GM23338 (cell line): ENCODE measurements at regions not wholly inside any gene's neighbourhood (a gene's known extent, or its start where the extent isn't known, plus 50 kb on each side); places are given as distances from the start of the nearest gene placed in this dataset.

Experiments
- ATAC-seq: fragments of 200-7000 bp; cut with Tn5 transposase; 3 replicates; pipeline ENCODE4 v1.9.1; 2020
- DNase-seq: peaks from one replicate; pipeline ENCODE4 v3.0.0-alpha.2; 2015; ENCODE audit warnings: low spot score
- H2AFZ ChIP-seq: fragments of 200-600 bp; sonication (generic); 2 replicates; pipeline ENCODE4 v1.8.0; 2016; ENCODE audit warnings: antibody characterized with exemption, mild to moderate bottlenecking, moderate library complexity
- H3F3A ChIP-seq: fragments of 200-600 bp; sonication (generic); replicated peaks from 2 replicates; pipeline ENCODE4 v1.8.0; 2017; ENCODE audit warnings: antibody characterized with exemption, mixed run types, low read depth
- H3K27ac ChIP-seq: fragments of 200-600 bp; sonication (generic); 2 replicates; pipeline ENCODE4 v1.6.1; 2016; ENCODE audit warnings: low read depth
- H3K27me3 ChIP-seq: fragments of 200-600 bp; sonication (generic); 2 replicates; pipeline ENCODE4 v1.8.0; 2016; ENCODE audit warnings: mild to moderate bottlenecking, mixed run types, moderate library complexity; ENCODE audit not compliant: insufficient read depth
- H3K36me3 ChIP-seq: fragments of 200-600 bp; sonication (generic); 2 replicates; pipeline ENCODE4 v1.8.0; 2016; ENCODE audit warnings: mild to moderate bottlenecking; ENCODE audit not compliant: insufficient read depth
- H3K4me1 ChIP-seq: fragments of 200-600 bp; sonication (generic); 2 replicates; pipeline ENCODE4 v1.8.0; 2016; ENCODE audit warnings: mild to moderate bottlenecking, moderate library complexity; ENCODE audit not compliant: insufficient read depth
- H3K4me2 ChIP-seq: fragments of 200-600 bp; sonication (generic); 2 replicates; pipeline ENCODE4 v1.7.1; 2017; ENCODE audit warnings: mixed run types
- H3K4me3 ChIP-seq: fragments of 200-600 bp; sonication (generic); 2 replicates; pipeline ENCODE4 v1.6.1; 2016; ENCODE audit warnings: mixed run types
- H3K79me2 ChIP-seq: fragments of 200-600 bp; sonication (generic); replicated peaks from 2 replicates; pipeline ENCODE4 v1.8.0; 2017; ENCODE audit warnings: mild to moderate bottlenecking; ENCODE audit not compliant: insufficient read depth
- H3K9me2 ChIP-seq: fragments of 200-600 bp; sonication (generic); 2 replicates; pipeline ENCODE4 v1.8.0; 2017; ENCODE audit not compliant: insufficient read depth
- H4K20me1 ChIP-seq: fragments of 200-600 bp; sonication (generic); replicated peaks from 2 replicates; pipeline ENCODE4 v1.8.0; 2017; ENCODE audit warnings: mild to moderate bottlenecking; ENCODE audit not compliant: insufficient read depth
- H3K27ac Mint-ChIP-seq: 2 replicates; pipeline ENCODE4 v1.8.0; 2020; ENCODE audit warnings: inconsistent platforms, mild to moderate bottlenecking, moderate library complexity, mixed read lengths
- H3K27me3 Mint-ChIP-seq: 3 replicates; pipeline ENCODE4 v1.8.0; 2022; ENCODE audit warnings: low read depth, mild to moderate bottlenecking, moderate library complexity, mixed read lengths, inconsistent platforms; ENCODE audit not compliant: insufficient read depth, poor library complexity
- H3K36me3 Mint-ChIP-seq: 3 replicates; pipeline ENCODE4 v1.8.0; 2021; ENCODE audit warnings: low read depth, mild to moderate bottlenecking, inconsistent platforms, moderate library complexity, mixed read lengths
- H3K4me1 Mint-ChIP-seq: 3 replicates; pipeline ENCODE4 v1.8.0; 2020; ENCODE audit warnings: mild to moderate bottlenecking, inconsistent platforms, mixed read lengths
- H3K4me3 Mint-ChIP-seq: 3 replicates; pipeline ENCODE4 v1.8.0; 2021; ENCODE audit warnings: moderate library complexity, mild to moderate bottlenecking, inconsistent platforms, mixed read lengths
- H3K9me3 Mint-ChIP-seq: 3 replicates; pipeline ENCODE4 v1.8.0; 2020; ENCODE audit warnings: moderate library complexity, mild to moderate bottlenecking, inconsistent platforms, mixed read lengths
- CREB1 ChIP-seq: fragments of 250-450 bp; sonication (Bioruptor Pico); IDR thresholded peaks from 2 replicates; pipeline ENCODE4 v1.5.0; 2020; ENCODE audit warnings: low read depth, mild to moderate bottlenecking, moderate library complexity
- EZH2 ChIP-seq: fragments of 200-600 bp; sonication (generic); IDR thresholded peaks from one replicate; pipeline ENCODE4 v1.8.0; 2017; ENCODE audit warnings: antibody characterized with exemption, mild to moderate bottlenecking, low read depth; ENCODE audit not compliant: unreplicated experiment
- EZH2phosphoT487 ChIP-seq: fragments of 200-600 bp; sonication (generic); IDR thresholded peaks from one replicate; pipeline ENCODE4 v1.8.1; 2018; ENCODE audit warnings: antibody characterized with exemption; ENCODE audit not compliant: unreplicated experiment
- JUNB ChIP-seq: IDR thresholded peaks from one replicate; pipeline ENCODE4 v1.6.1; 2016; ENCODE audit warnings: antibody characterized with exemption; ENCODE audit not compliant: unreplicated experiment
- NANOG ChIP-seq: IDR thresholded peaks from 2 replicates; pipeline ENCODE4 v1.6.1; 2016; ENCODE audit warnings: antibody characterized with exemption, borderline replicate concordance
- POLR2AphosphoS5 ChIP-seq: IDR thresholded peaks from 2 replicates; pipeline ENCODE4 v1.6.1; 2016; ENCODE audit warnings: antibody characterized with exemption, low read depth
- STAT1 ChIP-seq: IDR thresholded peaks from one replicate; pipeline ENCODE4 v1.6.1; 2016; ENCODE audit warnings: antibody characterized with exemption; ENCODE audit not compliant: unreplicated experiment
- ZNF114 ChIP-seq: fragments of 250-450 bp; sonication (Bioruptor Pico); IDR thresholded peaks from 2 replicates; pipeline ENCODE4 v1.5.0; 2020; ENCODE audit warnings: mild to moderate bottlenecking, moderate library complexity
- ZNF331 ChIP-seq: fragments of 250-450 bp; sonication (Bioruptor Pico); IDR thresholded peaks from 2 replicates; pipeline ENCODE4 v1.5.0; 2020; ENCODE audit warnings: low read depth, mild to moderate bottlenecking, moderate library complexity
- TF ChIP-seq, protein P1 (sequence below): IDR thresholded peaks from one replicate; pipeline ENCODE4 v1.6.1; 2018; ENCODE audit warnings: antibody characterized with exemption; ENCODE audit not compliant: unreplicated experiment
- TF ChIP-seq, protein P2 (sequence below): IDR thresholded peaks from 2 replicates; pipeline ENCODE4 v1.6.1; 2016; ENCODE audit warnings: antibody characterized with exemption
- TF ChIP-seq, protein P3 (sequence below): fragments of 250-450 bp; sonication (Bioruptor Pico); IDR thresholded peaks from 2 replicates; pipeline ENCODE4 v1.5.0; 2020; ENCODE audit warnings: mild to moderate bottlenecking, moderate library complexity
- TF ChIP-seq, protein P4 (sequence below), 2 experiments: fragments of 200-600 bp in 1 of 2; sonication (generic) in 1 of 2; conservative IDR thresholded peaks; 2 replicates each; pipeline versions ENCODE4 v1.5.1 to v1.6.1; 2016 to 2017; ENCODE audit warnings: antibody characterized with exemption in 2 of 2, low read depth in 2 of 2, mild to moderate bottlenecking in 2 of 2, moderate library complexity in 1 of 2

DNA sequence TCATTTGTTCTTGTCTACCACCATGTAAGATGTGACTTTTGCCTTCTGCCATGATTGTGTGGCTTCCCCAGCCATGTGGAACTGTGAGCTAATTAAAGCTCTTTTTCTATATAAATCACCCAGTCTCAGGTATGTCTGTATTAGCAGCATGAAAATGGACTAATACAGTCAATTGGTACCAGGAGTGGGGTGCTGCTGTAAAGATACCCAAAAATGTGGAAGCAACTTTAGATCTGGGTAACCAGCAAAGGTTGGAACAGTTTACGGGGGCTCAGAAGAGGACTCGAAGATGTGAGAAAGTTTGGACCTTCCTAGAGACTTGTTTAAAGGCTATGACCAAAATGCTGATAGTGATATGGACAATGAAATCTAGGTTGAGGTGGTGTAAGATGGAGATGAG, 488.9 kb downstream of the ISL1 start:
- no peaks in the 10 kb centered on the region for H4K20me1 ChIP-seq
- H3K4me1 ChIP-seq: no peaks in the 10 kb centered on the region
- Mint-ChIP-seq H3K4me1 (no peaks in the 10 kb centered on the region), H3K27ac (no peak overlapping the region), H3K9me3 (peaks cover 31% of the 10 kb centered on the region), H3K36me3 (peaks cover 22% of the 10 kb centered on the region), H3K4me3 (no peak overlapping the region), H3K27me3 (peaks cover 2% of the 10 kb centered on the region)
- no peaks in the 10 kb centered on the region for H3K9me2 ChIP-seq
- no peaks in the 10 kb centered on the region for H3K27me3 ChIP-seq
- TF ChIP-seq EZH2phosphoT487 (no peak), EZH2 (no peak), ZNF331 (CRISPR knock-in tag) (no peak), NANOG (no peak), JUNB (no peak), STAT1 (no peak), CREB1 (CRISPR knock-in tag) (no peak), ZNF114 (CRISPR knock-in tag) (no peak), POLR2AphosphoS5 (no peak)
- TF ChIP-seq, protein P1, sequence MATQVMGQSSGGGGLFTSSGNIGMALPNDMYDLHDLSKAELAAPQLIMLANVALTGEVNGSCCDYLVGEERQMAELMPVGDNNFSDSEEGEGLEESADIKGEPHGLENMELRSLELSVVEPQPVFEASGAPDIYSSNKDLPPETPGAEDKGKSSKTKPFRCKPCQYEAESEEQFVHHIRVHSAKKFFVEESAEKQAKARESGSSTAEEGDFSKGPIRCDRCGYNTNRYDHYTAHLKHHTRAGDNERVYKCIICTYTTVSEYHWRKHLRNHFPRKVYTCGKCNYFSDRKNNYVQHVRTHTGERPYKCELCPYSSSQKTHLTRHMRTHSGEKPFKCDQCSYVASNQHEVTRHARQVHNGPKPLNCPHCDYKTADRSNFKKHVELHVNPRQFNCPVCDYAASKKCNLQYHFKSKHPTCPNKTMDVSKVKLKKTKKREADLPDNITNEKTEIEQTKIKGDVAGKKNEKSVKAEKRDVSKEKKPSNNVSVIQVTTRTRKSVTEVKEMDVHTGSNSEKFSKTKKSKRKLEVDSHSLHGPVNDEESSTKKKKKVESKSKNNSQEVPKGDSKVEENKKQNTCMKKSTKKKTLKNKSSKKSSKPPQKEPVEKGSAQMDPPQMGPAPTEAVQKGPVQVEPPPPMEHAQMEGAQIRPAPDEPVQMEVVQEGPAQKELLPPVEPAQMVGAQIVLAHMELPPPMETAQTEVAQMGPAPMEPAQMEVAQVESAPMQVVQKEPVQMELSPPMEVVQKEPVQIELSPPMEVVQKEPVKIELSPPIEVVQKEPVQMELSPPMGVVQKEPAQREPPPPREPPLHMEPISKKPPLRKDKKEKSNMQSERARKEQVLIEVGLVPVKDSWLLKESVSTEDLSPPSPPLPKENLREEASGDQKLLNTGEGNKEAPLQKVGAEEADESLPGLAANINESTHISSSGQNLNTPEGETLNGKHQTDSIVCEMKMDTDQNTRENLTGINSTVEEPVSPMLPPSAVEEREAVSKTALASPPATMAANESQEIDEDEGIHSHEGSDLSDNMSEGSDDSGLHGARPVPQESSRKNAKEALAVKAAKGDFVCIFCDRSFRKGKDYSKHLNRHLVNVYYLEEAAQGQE: no peak
- TF ChIP-seq, protein P2, sequence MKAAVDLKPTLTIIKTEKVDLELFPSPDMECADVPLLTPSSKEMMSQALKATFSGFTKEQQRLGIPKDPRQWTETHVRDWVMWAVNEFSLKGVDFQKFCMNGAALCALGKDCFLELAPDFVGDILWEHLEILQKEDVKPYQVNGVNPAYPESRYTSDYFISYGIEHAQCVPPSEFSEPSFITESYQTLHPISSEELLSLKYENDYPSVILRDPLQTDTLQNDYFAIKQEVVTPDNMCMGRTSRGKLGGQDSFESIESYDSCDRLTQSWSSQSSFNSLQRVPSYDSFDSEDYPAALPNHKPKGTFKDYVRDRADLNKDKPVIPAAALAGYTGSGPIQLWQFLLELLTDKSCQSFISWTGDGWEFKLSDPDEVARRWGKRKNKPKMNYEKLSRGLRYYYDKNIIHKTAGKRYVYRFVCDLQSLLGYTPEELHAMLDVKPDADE: no peak
- TF ChIP-seq, protein P3, sequence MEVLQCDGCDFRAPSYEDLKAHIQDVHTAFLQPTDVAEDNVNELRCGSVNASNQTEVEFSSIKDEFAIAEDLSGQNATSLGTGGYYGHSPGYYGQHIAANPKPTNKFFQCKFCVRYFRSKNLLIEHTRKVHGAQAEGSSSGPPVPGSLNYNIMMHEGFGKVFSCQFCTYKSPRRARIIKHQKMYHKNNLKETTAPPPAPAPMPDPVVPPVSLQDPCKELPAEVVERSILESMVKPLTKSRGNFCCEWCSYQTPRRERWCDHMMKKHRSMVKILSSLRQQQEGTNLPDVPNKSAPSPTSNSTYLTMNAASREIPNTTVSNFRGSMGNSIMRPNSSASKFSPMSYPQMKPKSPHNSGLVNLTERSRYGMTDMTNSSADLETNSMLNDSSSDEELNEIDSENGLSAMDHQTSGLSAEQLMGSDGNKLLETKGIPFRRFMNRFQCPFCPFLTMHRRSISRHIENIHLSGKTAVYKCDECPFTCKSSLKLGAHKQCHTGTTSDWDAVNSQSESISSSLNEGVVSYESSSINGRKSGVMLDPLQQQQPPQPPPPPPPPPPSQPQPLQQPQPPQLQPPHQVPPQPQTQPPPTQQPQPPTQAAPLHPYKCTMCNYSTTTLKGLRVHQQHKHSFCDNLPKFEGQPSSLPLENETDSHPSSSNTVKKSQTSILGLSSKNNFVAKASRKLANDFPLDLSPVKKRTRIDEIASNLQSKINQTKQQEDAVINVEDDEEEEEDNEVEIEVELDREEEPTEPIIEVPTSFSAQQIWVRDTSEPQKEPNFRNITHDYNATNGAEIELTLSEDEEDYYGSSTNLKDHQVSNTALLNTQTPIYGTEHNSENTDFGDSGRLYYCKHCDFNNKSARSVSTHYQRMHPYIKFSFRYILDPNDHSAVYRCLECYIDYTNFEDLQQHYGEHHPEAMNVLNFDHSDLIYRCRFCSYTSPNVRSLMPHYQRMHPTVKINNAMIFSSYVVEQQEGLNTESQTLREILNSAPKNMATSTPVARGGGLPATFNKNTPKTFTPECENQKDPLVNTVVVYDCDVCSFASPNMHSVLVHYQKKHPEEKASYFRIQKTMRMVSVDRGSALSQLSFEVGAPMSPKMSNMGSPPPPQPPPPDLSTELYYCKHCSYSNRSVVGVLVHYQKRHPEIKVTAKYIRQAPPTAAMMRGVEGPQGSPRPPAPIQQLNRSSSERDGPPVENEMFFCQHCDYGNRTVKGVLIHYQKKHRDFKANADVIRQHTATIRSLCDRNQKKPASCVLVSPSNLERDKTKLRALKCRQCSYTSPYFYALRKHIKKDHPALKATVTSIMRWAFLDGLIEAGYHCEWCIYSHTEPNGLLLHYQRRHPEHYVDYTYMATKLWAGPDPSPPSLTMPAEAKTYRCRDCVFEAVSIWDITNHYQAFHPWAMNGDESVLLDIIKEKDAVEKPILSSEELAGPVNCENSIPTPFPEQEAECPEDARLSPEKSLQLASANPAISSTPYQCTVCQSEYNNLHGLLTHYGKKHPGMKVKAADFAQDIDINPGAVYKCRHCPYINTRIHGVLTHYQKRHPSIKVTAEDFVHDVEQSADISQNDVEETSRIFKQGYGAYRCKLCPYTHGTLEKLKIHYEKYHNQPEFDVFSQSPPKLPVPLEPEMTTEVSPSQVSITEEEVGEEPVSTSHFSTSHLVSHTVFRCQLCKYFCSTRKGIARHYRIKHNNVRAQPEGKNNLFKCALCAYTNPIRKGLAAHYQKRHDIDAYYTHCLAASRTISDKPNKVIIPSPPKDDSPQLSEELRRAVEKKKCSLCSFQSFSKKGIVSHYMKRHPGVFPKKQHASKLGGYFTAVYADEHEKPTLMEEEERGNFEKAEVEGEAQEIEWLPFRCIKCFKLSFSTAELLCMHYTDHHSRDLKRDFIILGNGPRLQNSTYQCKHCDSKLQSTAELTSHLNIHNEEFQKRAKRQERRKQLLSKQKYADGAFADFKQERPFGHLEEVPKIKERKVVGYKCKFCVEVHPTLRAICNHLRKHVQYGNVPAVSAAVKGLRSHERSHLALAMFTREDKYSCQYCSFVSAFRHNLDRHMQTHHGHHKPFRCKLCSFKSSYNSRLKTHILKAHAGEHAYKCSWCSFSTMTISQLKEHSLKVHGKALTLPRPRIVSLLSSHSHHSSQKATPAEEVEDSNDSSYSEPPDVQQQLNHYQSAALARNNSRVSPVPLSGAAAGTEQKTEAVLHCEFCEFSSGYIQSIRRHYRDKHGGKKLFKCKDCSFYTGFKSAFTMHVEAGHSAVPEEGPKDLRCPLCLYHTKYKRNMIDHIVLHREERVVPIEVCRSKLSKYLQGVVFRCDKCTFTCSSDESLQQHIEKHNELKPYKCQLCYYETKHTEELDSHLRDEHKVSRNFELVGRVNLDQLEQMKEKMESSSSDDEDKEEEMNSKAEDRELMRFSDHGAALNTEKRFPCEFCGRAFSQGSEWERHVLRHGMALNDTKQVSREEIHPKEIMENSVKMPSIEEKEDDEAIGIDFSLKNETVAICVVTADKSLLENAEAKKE (CRISPR knock-in tag): no peak
- TF ChIP-seq, protein P4, sequence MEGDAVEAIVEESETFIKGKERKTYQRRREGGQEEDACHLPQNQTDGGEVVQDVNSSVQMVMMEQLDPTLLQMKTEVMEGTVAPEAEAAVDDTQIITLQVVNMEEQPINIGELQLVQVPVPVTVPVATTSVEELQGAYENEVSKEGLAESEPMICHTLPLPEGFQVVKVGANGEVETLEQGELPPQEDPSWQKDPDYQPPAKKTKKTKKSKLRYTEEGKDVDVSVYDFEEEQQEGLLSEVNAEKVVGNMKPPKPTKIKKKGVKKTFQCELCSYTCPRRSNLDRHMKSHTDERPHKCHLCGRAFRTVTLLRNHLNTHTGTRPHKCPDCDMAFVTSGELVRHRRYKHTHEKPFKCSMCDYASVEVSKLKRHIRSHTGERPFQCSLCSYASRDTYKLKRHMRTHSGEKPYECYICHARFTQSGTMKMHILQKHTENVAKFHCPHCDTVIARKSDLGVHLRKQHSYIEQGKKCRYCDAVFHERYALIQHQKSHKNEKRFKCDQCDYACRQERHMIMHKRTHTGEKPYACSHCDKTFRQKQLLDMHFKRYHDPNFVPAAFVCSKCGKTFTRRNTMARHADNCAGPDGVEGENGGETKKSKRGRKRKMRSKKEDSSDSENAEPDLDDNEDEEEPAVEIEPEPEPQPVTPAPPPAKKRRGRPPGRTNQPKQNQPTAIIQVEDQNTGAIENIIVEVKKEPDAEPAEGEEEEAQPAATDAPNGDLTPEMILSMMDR (conservative IDR thresholded peaks at IDR 0.05; ENCODE audit: low read depth in 2 of 2): no peak
- H3F3A ChIP-seq: no peaks in the 10 kb centered on the region
- peaks cover 6% of the 10 kb centered on the region for H3K36me3 ChIP-seq
- no peak overlapping the region for H3K4me2 ChIP-seq
- DNase-seq: no peak
- no peak overlapping the region for H3K27ac ChIP-seq
- no peak overlapping the region for H2AFZ ChIP-seq
- no peaks in the 10 kb centered on the region for H3K79me2 ChIP-seq
- ATAC-seq: no peak
- H3K4me3 ChIP-seq: no peak overlapping the region
